ENCODE measurements at regions not wholly inside any gene's neighbourhood (a gene's known extent, or its start where the extent isn't known, plus 50 kb on each side); places are given as distances from the start of the nearest gene placed in this dataset.
"Not testable (repeated sequence)": the region's sequence is repeated elsewhere in the genome, so short reads cannot be mapped to it uniquely, and the experiment has no call there.

- H3K27ac ChIP-seq, result no peak overlapping the region
- no peaks in the 10 kb centered on the region for H3K27me3 ChIP-seq (replicated peaks)
- H3K36me3 ChIP-seq (replicated peaks), result no peaks in the 10 kb centered on the region
- TF ChIP-seq, protein P1, sequence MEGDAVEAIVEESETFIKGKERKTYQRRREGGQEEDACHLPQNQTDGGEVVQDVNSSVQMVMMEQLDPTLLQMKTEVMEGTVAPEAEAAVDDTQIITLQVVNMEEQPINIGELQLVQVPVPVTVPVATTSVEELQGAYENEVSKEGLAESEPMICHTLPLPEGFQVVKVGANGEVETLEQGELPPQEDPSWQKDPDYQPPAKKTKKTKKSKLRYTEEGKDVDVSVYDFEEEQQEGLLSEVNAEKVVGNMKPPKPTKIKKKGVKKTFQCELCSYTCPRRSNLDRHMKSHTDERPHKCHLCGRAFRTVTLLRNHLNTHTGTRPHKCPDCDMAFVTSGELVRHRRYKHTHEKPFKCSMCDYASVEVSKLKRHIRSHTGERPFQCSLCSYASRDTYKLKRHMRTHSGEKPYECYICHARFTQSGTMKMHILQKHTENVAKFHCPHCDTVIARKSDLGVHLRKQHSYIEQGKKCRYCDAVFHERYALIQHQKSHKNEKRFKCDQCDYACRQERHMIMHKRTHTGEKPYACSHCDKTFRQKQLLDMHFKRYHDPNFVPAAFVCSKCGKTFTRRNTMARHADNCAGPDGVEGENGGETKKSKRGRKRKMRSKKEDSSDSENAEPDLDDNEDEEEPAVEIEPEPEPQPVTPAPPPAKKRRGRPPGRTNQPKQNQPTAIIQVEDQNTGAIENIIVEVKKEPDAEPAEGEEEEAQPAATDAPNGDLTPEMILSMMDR (IDR thresholded peaks at IDR 0.05; ENCODE audit: low read depth, low read length, missing control alignments), result no peak
- no peak overlapping the region for H3K4me3 ChIP-seq (ENCODE audit: low read depth, low read length)
- in situ Hi-C loops (cut with HindIII; ENCODE audit: low pct_ligation_motif_present, low sequenced_read_pairs), result no loop called here
- no peak for DNase-seq
These were observed 690.0 kb upstream of the HS3ST1 start for GRCh38 chr4:12118651-12119213.

- H3K27ac ChIP-seq, result no peak overlapping the region
- no peaks in the 10 kb centered on the region for H3K36me3 ChIP-seq (replicated peaks)
- TF ChIP-seq, protein P1 (IDR thresholded peaks at IDR 0.05; ENCODE audit: low read depth, low read length, missing control alignments), result no peak
- in situ Hi-C loops (cut with HindIII; ENCODE audit: low pct_ligation_motif_present, low sequenced_read_pairs), result no loop called here
- no peaks in the 10 kb centered on the region for H3K27me3 ChIP-seq (replicated peaks)
- no peak overlapping the region for H3K4me3 ChIP-seq (ENCODE audit: low read depth, low read length)
- DNase-seq, result no peak
These were observed 687.4 kb upstream of the HS3ST1 start for GRCh38 chr4:12116009-12116552.

- TF ChIP-seq, protein P1 (IDR thresholded peaks at IDR 0.05; ENCODE audit: low read depth, low read length, missing control alignments), result no peak
- Histone ChIP-seq H3K36me3 (replicated peaks) (no peaks in the 10 kb centered on the region), H3K27ac (no peak overlapping the region), H3K27me3 (replicated peaks) (no peaks in the 10 kb centered on the region), H3K4me3 (ENCODE audit: low read depth, low read length) (no peak overlapping the region)
- DNase-seq, result no peak
- in situ Hi-C loops (cut with HindIII; ENCODE audit: low pct_ligation_motif_present, low sequenced_read_pairs), result no loop called here
These were observed 681.9 kb upstream of the HS3ST1 start for GRCh38 chr4:12110627-12111026.

- H3K4me3 ChIP-seq (ENCODE audit: low read depth, low read length); H3K36me3 ChIP-seq (replicated peaks); H3K27ac ChIP-seq; H3K27me3 ChIP-seq (replicated peaks); in situ Hi-C loops (cut with HindIII; ENCODE audit: low pct_ligation_motif_present, low sequenced_read_pairs); DNase-seq: not testable (repeated sequence)
These were observed 680.4 kb upstream of the HS3ST1 start for GRCh38 chr4:12109056-12109455.

DNA sequence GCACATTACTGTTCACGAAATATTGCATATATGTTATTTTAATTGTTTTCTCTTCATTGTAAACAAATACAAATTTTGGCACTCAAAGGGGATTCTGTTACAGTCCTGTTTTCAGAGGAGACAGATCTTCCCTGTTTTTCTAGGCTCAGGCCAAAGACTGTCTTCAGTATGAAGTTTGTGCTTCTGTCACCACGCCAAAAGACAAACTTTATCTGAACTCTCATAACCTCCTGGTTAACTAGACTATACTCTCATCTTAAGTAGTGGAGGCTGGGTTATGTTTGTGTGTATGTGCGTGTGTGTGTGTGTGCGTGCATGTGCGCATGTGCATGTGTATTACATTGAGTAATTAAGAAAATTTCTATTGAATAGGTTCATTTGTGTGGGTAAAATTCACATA lies 676.8 kb upstream of the HS3ST1 start:
- Histone ChIP-seq H3K36me3 (replicated peaks) (no peaks in the 10 kb centered on the region), H3K4me3 (ENCODE audit: low read depth, low read length) (no peak overlapping the region), H3K27ac (no peak overlapping the region), H3K27me3 (replicated peaks) (no peaks in the 10 kb centered on the region)
- TF ChIP-seq, protein P1 (IDR thresholded peaks at IDR 0.05; ENCODE audit: low read depth, low read length, missing control alignments), result no peak
- DNase-seq, result no peak
- in situ Hi-C loops (cut with HindIII; ENCODE audit: low pct_ligation_motif_present, low sequenced_read_pairs), result no loop called here

DNA sequence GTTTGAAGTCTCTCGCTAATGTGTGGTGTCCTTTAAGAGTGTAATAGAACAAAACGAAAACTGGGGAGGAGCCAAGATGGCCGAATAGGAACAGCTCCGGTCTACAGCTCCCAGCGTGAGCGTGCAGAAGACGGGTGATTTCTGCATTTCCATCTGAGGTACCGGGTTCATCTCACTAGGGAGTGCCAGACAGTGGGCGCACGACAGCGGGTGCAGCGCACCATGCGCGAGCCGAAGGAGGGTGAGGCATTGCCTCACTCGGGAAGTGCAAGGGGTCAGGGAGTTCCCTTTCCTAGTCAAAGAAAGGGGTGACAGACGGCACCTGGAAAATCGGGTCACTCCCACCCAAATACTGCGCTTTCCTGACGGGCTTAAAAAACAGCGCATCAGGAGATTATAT lies 661.2 kb upstream of the HS3ST1 start:
- in situ Hi-C loops (cut with HindIII; ENCODE audit: low pct_ligation_motif_present, low sequenced_read_pairs); H3K27me3 ChIP-seq (replicated peaks); DNase-seq; H3K36me3 ChIP-seq (replicated peaks); H3K27ac ChIP-seq; H3K4me3 ChIP-seq (ENCODE audit: low read depth, low read length): not testable (repeated sequence)

DNA sequence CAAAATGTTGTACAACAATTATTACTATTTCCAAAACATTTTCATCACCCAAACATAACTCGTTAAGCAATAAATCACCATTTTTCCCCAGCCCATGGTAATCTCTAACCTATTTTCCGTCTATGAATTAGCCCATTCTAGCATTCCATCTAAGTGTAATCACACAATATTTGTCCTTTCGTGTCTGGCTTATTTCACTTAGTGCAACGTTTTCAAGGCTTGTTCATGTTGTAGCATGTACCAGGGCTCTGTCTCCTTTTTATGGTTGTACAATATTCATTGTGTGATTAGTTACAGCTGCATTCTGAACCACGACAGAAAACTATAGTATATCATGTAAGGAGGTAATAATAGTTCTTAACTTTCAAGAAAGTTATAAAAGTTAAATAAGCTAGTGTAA lies 656.0 kb upstream of the HS3ST1 start:
- H3K4me3 ChIP-seq (ENCODE audit: low read depth, low read length), result no peak overlapping the region
- H3K27ac ChIP-seq, result no peak overlapping the region

More for the DNA sequence above, 656.0 kb upstream of the HS3ST1 start:
- TF ChIP-seq, protein P1 (IDR thresholded peaks at IDR 0.05; ENCODE audit: low read depth, low read length, missing control alignments), result no peak
- no peaks in the 10 kb centered on the region for H3K27me3 ChIP-seq (replicated peaks)
- in situ Hi-C loops (cut with HindIII; ENCODE audit: low pct_ligation_motif_present, low sequenced_read_pairs), result no loop called here
- DNase-seq, result no peak
- H3K36me3 ChIP-seq (replicated peaks), result no peaks in the 10 kb centered on the region
